H9 (cell line): ENCODE measurements at regions not wholly inside any gene's neighbourhood (a gene's known extent, or its start where the extent isn't known, plus 50 kb on each side); places are given as distances from the start of the nearest gene placed in this dataset.

Source experiments
- DNase-seq: peaks from one replicate; pipeline ENCODE4 v3.0.0-alpha.2; 2017
- H2AFZ ChIP-seq: one replicate; pipeline ENCODE4 v1.6.1; 2013; ENCODE audit warnings: mild to moderate bottlenecking, low read length, control low read depth, moderate library complexity
- H2AK5ac ChIP-seq: 2 replicates; pipeline ENCODE4 v1.6.1; 2013; ENCODE audit warnings: low read length, control low read depth, mixed read lengths; ENCODE audit not compliant: insufficient read length
- H2BK120ac ChIP-seq: one replicate; pipeline ENCODE4 v1.6.1; 2013; ENCODE audit warnings: low read depth, mild to moderate bottlenecking, low read length, control low read depth, inconsistent platforms; ENCODE audit not compliant: poor library complexity, severe bottlenecking
- H2BK12ac ChIP-seq: 2 replicates; pipeline ENCODE4 v1.6.1; 2013; ENCODE audit warnings: low read length, control low read depth, mixed read lengths, low read depth; ENCODE audit not compliant: insufficient read length
- H2BK15ac ChIP-seq: 2 replicates; pipeline ENCODE4 v1.6.1; 2013; ENCODE audit warnings: low read depth, low read length, control low read depth
- H2BK20ac ChIP-seq: one replicate; pipeline ENCODE4 v1.6.1; 2013; ENCODE audit warnings: low read depth, mild to moderate bottlenecking, low read length, control low read depth, inconsistent platforms; ENCODE audit not compliant: poor library complexity, severe bottlenecking
- H2BK5ac ChIP-seq: 2 replicates; pipeline ENCODE4 v1.6.1; 2013; ENCODE audit warnings: low read length, control low read depth, mixed read lengths; ENCODE audit not compliant: insufficient read length
- H3K14ac ChIP-seq: 2 replicates; pipeline ENCODE4 v1.6.1; 2013; ENCODE audit warnings: low read length, control low read depth; ENCODE audit not compliant: insufficient read depth
- H3K18ac ChIP-seq: 2 replicates; pipeline ENCODE4 v1.6.1; 2013; ENCODE audit warnings: low read depth, mild to moderate bottlenecking, mixed read lengths, low read length, control low read depth; ENCODE audit not compliant: insufficient read length
- H3K23ac ChIP-seq: 2 replicates; pipeline ENCODE4 v1.6.1; 2013; ENCODE audit warnings: low read length, control low read depth, mixed read lengths, low read depth; ENCODE audit not compliant: insufficient read length
- H3K23me2 ChIP-seq: 2 replicates; pipeline ENCODE4 v1.6.1; 2013; ENCODE audit warnings: low read depth, mild to moderate bottlenecking, mixed read lengths, low read length, control low read depth; ENCODE audit not compliant: insufficient read length, poor library complexity, severe bottlenecking
- H3K27ac ChIP-seq: 2 replicates; pipeline ENCODE4 v1.5.1; 2013; ENCODE audit warnings: low read length, control low read depth, mixed read lengths, low read depth; ENCODE audit not compliant: insufficient read length
- H3K27me3 ChIP-seq: 2 replicates; pipeline ENCODE4 v1.6.1; 2013; ENCODE audit warnings: low read length, control low read depth, inconsistent platforms; ENCODE audit not compliant: insufficient read depth
- H3K4ac ChIP-seq: 2 replicates; pipeline ENCODE4 v1.6.1; 2013; ENCODE audit warnings: low read depth, mild to moderate bottlenecking, control low read depth, inconsistent platforms, low read length, moderate library complexity
- H3K4me1 ChIP-seq: 2 replicates; pipeline ENCODE4 v1.6.1; 2013; ENCODE audit warnings: low read length, control low read depth, inconsistent platforms; ENCODE audit not compliant: insufficient read depth
- H3K4me2 ChIP-seq: 2 replicates; pipeline ENCODE4 v1.6.1; 2013; ENCODE audit warnings: low read length, control low read depth, mixed read lengths; ENCODE audit not compliant: insufficient read length, insufficient read depth
- H3K56ac ChIP-seq: 2 replicates; pipeline ENCODE4 v1.6.1; 2013; ENCODE audit warnings: low read depth, mild to moderate bottlenecking, mixed read lengths, low read length, control low read depth; ENCODE audit not compliant: insufficient read length
- H3K79me1 ChIP-seq: 2 replicates; pipeline ENCODE4 v1.6.1; 2013; ENCODE audit warnings: low read depth, mild to moderate bottlenecking, moderate library complexity, low read length, control low read depth, inconsistent platforms; ENCODE audit not compliant: insufficient read depth, poor library complexity, severe bottlenecking
- H3K79me2 ChIP-seq: 2 replicates; pipeline ENCODE4 v1.6.1; 2013; ENCODE audit warnings: low read length, control low read depth, inconsistent platforms; ENCODE audit not compliant: insufficient read depth
- H3K9ac ChIP-seq: 2 replicates; pipeline ENCODE4 v1.6.1; 2013; ENCODE audit warnings: low read length, control low read depth, mixed read lengths; ENCODE audit not compliant: insufficient read length; ENCODE audit errors: extremely low read depth
- H3K9me3 ChIP-seq: one replicate; pipeline ENCODE4 v1.6.1; 2013; ENCODE audit warnings: low read depth, low read length, inconsistent platforms; ENCODE audit not compliant: control insufficient read depth
- H3T11ph ChIP-seq: one replicate; pipeline ENCODE4 v1.6.1; 2013; ENCODE audit warnings: mild to moderate bottlenecking, low read length, control low read depth, inconsistent platforms
- H4K20me1 ChIP-seq: one replicate; pipeline ENCODE4 v1.6.1; 2013; ENCODE audit not compliant: control insufficient read depth, insufficient read length, insufficient read depth
- H4K5ac ChIP-seq: 2 replicates; pipeline ENCODE4 v1.6.1; 2013; ENCODE audit warnings: low read depth, mild to moderate bottlenecking, mixed read lengths, low read length, control low read depth; ENCODE audit not compliant: insufficient read length
- H4K8ac ChIP-seq: replicated peaks from 2 replicates; pipeline ENCODE4 v1.6.1; 2013; ENCODE audit warnings: low read length, control low read depth, mixed read lengths, low read depth; ENCODE audit not compliant: insufficient read length
- H4K91ac ChIP-seq: 2 replicates; pipeline ENCODE4 v1.6.1; 2013; ENCODE audit warnings: low read depth, mild to moderate bottlenecking, moderate library complexity, mixed read lengths, low read length, control low read depth; ENCODE audit not compliant: insufficient read length
- H3K27ac Mint-ChIP-seq, 3 experiments: 2 replicates in 2 of 3; 3 replicates in 1 of 3; pipeline ENCODE4 v1.8.0; 2020 to 2021; ENCODE audit warnings: mixed read lengths in 3 of 3, mild to moderate bottlenecking in 1 of 3, moderate library complexity in 1 of 3
- H3K27me3 Mint-ChIP-seq: 2 replicates; pipeline ENCODE4 v1.8.0; 2021; ENCODE audit warnings: low read depth, mild to moderate bottlenecking, moderate library complexity, mixed read lengths
- H3K36me3 Mint-ChIP-seq, 3 experiments: 2 replicates in 2 of 3; 3 replicates in 1 of 3; pipeline ENCODE4 v1.8.0; 2020 to 2021; ENCODE audit warnings: low read depth in 3 of 3, mixed read lengths in 3 of 3; ENCODE audit not compliant: insufficient read depth in 1 of 3
- H3K4me1 Mint-ChIP-seq, 2 experiments: 2 replicates each; pipeline ENCODE4 v1.8.0; 2020; ENCODE audit warnings: mixed read lengths in 2 of 2
- H3K4me3 Mint-ChIP-seq, 2 experiments: 2 replicates in 1 of 2; 3 replicates in 1 of 2; pipeline ENCODE4 v1.8.0; 2020 to 2021; ENCODE audit warnings: mild to moderate bottlenecking in 2 of 2, mixed read lengths in 2 of 2, moderate library complexity in 1 of 2
- H3K9me3 Mint-ChIP-seq, 2 experiments: 2 replicates in 1 of 2; 3 replicates in 1 of 2; pipeline ENCODE4 v1.8.0; 2020; ENCODE audit warnings: mild to moderate bottlenecking in 2 of 2, mixed read lengths in 2 of 2, moderate library complexity in 1 of 2
- WGBS: extraction: QIAGEN DNeasy Blood & Tissue Kit; methylation state at CpG from one replicate; pipeline ENCODE4 v1.1.7; 2013; ENCODE audit warnings: missing lambda C conversion rate, low lambda C conversion rate, mixed read lengths; ENCODE audit not compliant: insufficient read length; ENCODE audit errors: extremely low coverage; 5-methylcytosine and 5-hydroxymethylcytosine counted together
- TF ChIP-seq, protein P1 (sequence below): fragments of 200-600 bp; sonication (generic); conservative IDR thresholded peaks from 3 replicates; pipeline ENCODE4 v1.8.0; 2021; ENCODE audit warnings: antibody characterized with exemption, mild to moderate bottlenecking

- H3K23me2 ChIP-seq: no peaks in the 10 kb centered on the region
- H3K79me2 ChIP-seq: no peaks in the 10 kb centered on the region
- H3K4me3 Mint-ChIP-seq: no peak overlapping the region
- H2AFZ ChIP-seq: no peak overlapping the region
- DNase-seq: no peak
- H3K18ac ChIP-seq: no peak overlapping the region
- no peak overlapping the region for H3K27ac Mint-ChIP-seq
- no peaks in the 10 kb centered on the region for H3K9me3 Mint-ChIP-seq
- TF ChIP-seq, protein P1, sequence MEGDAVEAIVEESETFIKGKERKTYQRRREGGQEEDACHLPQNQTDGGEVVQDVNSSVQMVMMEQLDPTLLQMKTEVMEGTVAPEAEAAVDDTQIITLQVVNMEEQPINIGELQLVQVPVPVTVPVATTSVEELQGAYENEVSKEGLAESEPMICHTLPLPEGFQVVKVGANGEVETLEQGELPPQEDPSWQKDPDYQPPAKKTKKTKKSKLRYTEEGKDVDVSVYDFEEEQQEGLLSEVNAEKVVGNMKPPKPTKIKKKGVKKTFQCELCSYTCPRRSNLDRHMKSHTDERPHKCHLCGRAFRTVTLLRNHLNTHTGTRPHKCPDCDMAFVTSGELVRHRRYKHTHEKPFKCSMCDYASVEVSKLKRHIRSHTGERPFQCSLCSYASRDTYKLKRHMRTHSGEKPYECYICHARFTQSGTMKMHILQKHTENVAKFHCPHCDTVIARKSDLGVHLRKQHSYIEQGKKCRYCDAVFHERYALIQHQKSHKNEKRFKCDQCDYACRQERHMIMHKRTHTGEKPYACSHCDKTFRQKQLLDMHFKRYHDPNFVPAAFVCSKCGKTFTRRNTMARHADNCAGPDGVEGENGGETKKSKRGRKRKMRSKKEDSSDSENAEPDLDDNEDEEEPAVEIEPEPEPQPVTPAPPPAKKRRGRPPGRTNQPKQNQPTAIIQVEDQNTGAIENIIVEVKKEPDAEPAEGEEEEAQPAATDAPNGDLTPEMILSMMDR: no peak
- H3K36me3 Mint-ChIP-seq: no peaks in the 10 kb centered on the region
- peaks cover 6 to 11% of the 10 kb centered on the region in 2 experiments for H3K4me1 Mint-ChIP-seq
- no peak overlapping the region for H3T11ph ChIP-seq
- WGBS: no CpG with 5 or more reads among the region's 8 CpGs
- H3K79me1 ChIP-seq: no peaks in the 10 kb centered on the region
- H2BK120ac ChIP-seq: no peak overlapping the region
- no peak overlapping the region for H4K8ac ChIP-seq
- peaks cover 4% of the 10 kb centered on the region; the same call in 1 of the 2 replicates for H3K4me1 ChIP-seq
- no peak overlapping the region for H2BK12ac ChIP-seq
- no peak overlapping the region for H3K27ac ChIP-seq
- no peak overlapping the region for H4K5ac ChIP-seq
- H4K91ac ChIP-seq: no peak overlapping the region
- no peak overlapping the region for H3K14ac ChIP-seq
- H3K4ac ChIP-seq: no peak overlapping the region
- no peak overlapping the region for H3K9ac ChIP-seq
- H2BK15ac ChIP-seq: no peak overlapping the region
- H4K20me1 ChIP-seq: no peaks in the 10 kb centered on the region
- no peak overlapping the region for H2BK20ac ChIP-seq
- no peak overlapping the region for H2BK5ac ChIP-seq
- no peak overlapping the region for H3K56ac ChIP-seq
- no peak overlapping the region for H3K4me2 ChIP-seq
- H3K27me3 Mint-ChIP-seq: no peaks in the 10 kb centered on the region; the same call in 1 of the 2 replicates
- no peak overlapping the region for H2AK5ac ChIP-seq
- no peaks in the 10 kb centered on the region for H3K27me3 ChIP-seq
- H3K9me3 ChIP-seq: no peaks in the 10 kb centered on the region
- H3K23ac ChIP-seq: no peak overlapping the region
These were observed 211.7 kb upstream of the CDH5 start for GRCh38 chr16:66154801-66155200.
